ENCODE measurements at regions not wholly inside any gene's neighbourhood (a gene's known extent, or its start where the extent isn't known, plus 50 kb on each side); places are given as distances from the start of the nearest gene placed in this dataset.

DNA sequence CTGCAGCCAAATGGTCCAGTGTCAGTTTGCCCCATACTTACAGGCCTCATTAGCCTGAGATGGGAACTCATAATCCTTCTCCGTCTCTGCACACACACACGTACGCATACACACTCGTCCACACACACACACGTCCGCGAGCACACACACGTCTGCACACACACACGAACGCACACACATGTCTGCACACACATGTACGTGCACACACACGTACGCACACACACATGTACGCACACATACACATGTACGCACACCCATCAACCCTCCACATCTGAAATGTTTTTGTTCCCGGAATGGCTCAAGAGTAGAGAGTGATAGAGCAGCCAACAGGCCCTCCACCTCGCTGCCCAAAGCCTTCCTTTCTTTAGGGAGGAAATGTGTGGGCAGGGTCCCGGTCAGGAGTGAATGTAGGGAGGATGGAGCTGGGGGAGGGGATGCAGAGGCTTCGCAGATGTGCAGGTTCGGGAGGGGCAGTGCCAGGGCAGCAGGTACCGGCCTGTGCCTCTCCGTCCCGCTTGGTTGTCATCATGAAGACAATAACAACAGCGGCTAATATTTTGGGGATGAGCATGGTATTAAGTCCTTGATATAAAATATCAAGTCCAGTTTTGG lies 52.7 kb downstream of the PTGR3 start:
- no peak for DNase-seq
- no peak for ATAC-seq
- Histone ChIP-seq H3K9me3 (no peaks in the 10 kb centered on the region), H3K36me3 (no peaks in the 10 kb centered on the region), H3K4me3 (no peak overlapping the region), H3K4me1 (no peaks in the 10 kb centered on the region), H3K27ac (no peak overlapping the region), H3K27me3 (no peaks in the 10 kb centered on the region)
- intact Hi-C loops (cut with DNase I), result no loop called here
- no peak for TF ChIP-seq POLR2A (IDR thresholded peaks at IDR 0.05)
- TF ChIP-seq, protein P1, sequence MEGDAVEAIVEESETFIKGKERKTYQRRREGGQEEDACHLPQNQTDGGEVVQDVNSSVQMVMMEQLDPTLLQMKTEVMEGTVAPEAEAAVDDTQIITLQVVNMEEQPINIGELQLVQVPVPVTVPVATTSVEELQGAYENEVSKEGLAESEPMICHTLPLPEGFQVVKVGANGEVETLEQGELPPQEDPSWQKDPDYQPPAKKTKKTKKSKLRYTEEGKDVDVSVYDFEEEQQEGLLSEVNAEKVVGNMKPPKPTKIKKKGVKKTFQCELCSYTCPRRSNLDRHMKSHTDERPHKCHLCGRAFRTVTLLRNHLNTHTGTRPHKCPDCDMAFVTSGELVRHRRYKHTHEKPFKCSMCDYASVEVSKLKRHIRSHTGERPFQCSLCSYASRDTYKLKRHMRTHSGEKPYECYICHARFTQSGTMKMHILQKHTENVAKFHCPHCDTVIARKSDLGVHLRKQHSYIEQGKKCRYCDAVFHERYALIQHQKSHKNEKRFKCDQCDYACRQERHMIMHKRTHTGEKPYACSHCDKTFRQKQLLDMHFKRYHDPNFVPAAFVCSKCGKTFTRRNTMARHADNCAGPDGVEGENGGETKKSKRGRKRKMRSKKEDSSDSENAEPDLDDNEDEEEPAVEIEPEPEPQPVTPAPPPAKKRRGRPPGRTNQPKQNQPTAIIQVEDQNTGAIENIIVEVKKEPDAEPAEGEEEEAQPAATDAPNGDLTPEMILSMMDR (IDR thresholded peaks at IDR 0.05), result no peak
- 100% methylated on average over 4 of the region's 24 CpGs for WGBS (ENCODE audit: insufficient coverage, low coverage, low lambda C conversion rate, missing lambda C conversion rate)

DNA sequence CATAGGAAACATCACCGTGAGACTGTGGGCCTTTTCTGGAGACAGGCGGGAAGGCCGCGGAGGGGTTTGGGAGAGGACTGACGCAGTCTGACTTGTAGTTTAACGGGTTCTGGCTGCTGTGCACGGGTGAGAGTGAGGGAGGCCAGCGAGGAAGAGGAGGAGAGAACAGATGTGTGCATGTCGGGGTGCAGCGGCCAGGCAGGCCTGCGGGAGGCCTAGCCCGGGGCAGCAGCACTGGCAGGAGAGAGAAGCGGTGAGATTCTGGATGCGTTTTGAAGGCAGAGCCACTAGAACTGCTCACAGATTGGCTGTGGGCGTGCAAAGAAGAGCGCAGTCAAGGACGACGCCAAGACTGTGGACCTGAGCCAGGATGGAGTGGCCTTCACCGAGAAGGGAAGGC lies 53.9 kb downstream of the PTGR3 start:
- no peak overlapping the region for H3K4me3 ChIP-seq
- no peaks in the 10 kb centered on the region for H3K4me1 ChIP-seq
- H3K36me3 ChIP-seq, result no peaks in the 10 kb centered on the region
- intact Hi-C loops (cut with DNase I), result no loop called here
- no peaks in the 10 kb centered on the region for H3K9me3 ChIP-seq
- WGBS (ENCODE audit: insufficient coverage, low coverage, low lambda C conversion rate, missing lambda C conversion rate), result 90% methylated on average over 19 of the region's 19 CpGs
- ATAC-seq, result no peak
- no peak for DNase-seq
- TF ChIP-seq POLR2A (IDR thresholded peaks at IDR 0.05), result no peak
- TF ChIP-seq, protein P1 (IDR thresholded peaks at IDR 0.05), result no peak
- no peaks in the 10 kb centered on the region for H3K27me3 ChIP-seq
- H3K27ac ChIP-seq, result no peak overlapping the region

DNA sequence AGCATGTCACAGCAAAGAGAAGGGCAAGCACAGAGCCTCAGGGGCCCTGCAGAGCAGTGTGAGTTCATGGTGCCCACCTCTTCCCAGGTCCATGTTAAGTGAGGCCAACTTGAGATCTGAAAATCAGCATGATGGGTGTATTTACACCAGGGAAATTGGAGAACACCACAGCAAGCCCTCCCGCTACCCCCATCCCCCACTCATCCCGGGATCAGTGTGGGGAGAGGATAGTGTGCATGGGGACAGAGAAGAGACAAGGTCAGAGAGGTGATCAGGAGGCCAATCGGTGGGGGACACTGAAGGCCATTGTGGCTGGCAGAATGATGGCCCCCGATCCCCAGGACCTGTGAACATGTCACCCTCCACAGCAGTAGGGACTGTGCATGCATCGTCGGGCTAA lies 54.7 kb downstream of the PTGR3 start:
- no peaks in the 10 kb centered on the region for H3K9me3 ChIP-seq
- H3K36me3 ChIP-seq, result no peaks in the 10 kb centered on the region
- no peak overlapping the region for H3K4me3 ChIP-seq
- H3K27me3 ChIP-seq, result no peaks in the 10 kb centered on the region
- intact Hi-C loops (cut with DNase I), result no loop called here
- TF ChIP-seq, protein P1 (IDR thresholded peaks at IDR 0.05), result no peak
- TF ChIP-seq POLR2A (IDR thresholded peaks at IDR 0.05), result no peak
- ATAC-seq (no peak), DNase-seq (no peak)
- WGBS (ENCODE audit: insufficient coverage, low coverage, low lambda C conversion rate, missing lambda C conversion rate), result no CpG with 5 or more reads among the region's 6 CpGs
- no peaks in the 10 kb centered on the region for H3K4me1 ChIP-seq
- no peak overlapping the region for H3K27ac ChIP-seq

DNA sequence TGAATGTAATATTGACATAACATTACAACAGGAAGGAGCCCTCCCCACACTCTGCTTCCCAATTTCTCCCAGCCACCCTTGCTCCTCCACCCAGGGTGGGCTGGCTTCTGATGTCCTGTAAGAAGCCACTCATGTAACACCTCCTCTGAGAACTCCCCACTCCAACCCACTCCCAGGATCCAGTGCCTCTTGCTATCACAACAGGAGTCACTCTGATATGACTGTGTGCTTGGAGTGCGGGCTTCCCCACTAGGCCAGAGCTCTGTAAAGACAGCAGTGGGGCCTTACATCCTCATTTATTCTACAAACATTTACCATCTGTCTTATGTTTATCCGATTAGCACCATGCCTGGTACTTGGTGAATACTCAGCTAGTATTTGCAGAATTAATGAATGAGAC lies 65.1 kb downstream of the PTGR3 start:
- Histone ChIP-seq H3K9me3 (peaks cover 0 to 10% (median 0%) of the 10 kb centered on the region in 4 donors), H3K27me3 (no peaks in the 10 kb centered on the region), H3K4me3 (no peak overlapping the region), H3K36me3 (no peaks in the 10 kb centered on the region), H3K4me1 (no peaks in the 10 kb centered on the region), H3K27ac (no peak overlapping the region)
- DNase-seq, result no peak
- no peak for ATAC-seq
- 81% methylated on average over 2 of the region's 2 CpGs for WGBS (ENCODE audit: insufficient coverage, low coverage, low lambda C conversion rate, missing lambda C conversion rate)
- intact Hi-C loops (cut with DNase I), result no loop called here
- TF ChIP-seq, protein P1 (IDR thresholded peaks at IDR 0.05), result no peak
- TF ChIP-seq POLR2A (IDR thresholded peaks at IDR 0.05), result no peak

DNA sequence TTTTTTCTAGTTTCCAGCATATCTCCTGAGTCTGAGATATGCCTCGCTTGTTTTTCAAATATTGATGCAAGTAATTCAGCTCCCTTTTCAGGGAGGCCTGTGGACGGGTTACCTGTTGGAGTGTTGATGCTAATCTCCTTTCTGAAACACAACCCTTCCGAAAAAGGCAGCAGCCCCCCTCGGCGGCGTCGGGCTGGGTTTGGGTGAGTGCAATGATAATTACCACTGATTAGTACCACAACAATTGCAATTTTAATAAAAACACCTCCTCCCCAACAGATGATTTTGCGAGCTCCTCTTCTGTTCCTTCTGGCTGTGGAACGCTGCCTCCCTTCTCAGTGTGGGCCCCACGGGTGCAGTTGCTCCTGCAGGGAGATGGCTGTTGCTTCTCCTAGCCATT lies 66.3 kb downstream of the PTGR3 start:
- Histone ChIP-seq H3K27me3 (no peaks in the 10 kb centered on the region), H3K27ac (no peak overlapping the region), H3K9me3 (peaks cover 0 to 10% (median 0%) of the 10 kb centered on the region in 4 donors), H3K4me3 (no peak overlapping the region), H3K4me1 (no peaks in the 10 kb centered on the region), H3K36me3 (no peaks in the 10 kb centered on the region)
- 65% methylated on average over 9 of the region's 10 CpGs for WGBS (ENCODE audit: insufficient coverage, low coverage, low lambda C conversion rate, missing lambda C conversion rate)
- TF ChIP-seq, protein P1 (IDR thresholded peaks at IDR 0.05), result no peak
- no peak for TF ChIP-seq POLR2A (IDR thresholded peaks at IDR 0.05)
- intact Hi-C loops (cut with DNase I), result no loop called here
- ATAC-seq, result no peak
- DNase-seq, result no peak
